ENCODE measurements at regions not wholly inside any gene's neighbourhood (a gene's known extent, or its start where the extent isn't known, plus 50 kb on each side); places are given as distances from the start of the nearest gene placed in this dataset.

- H3K36me3 ChIP-seq (ENCODE audit: control insufficient read depth in 4 of 4, insufficient read depth in 4 of 4, low read length in 3 of 4) = no peaks in the 10 kb centered on the region
- ChIA-PET CTCF (no interaction called here), POLR2A (no interaction called here)
- 93% methylated on average over 7 of the region's 8 CpGs for WGBS (ENCODE audit: insufficient coverage)
- peaks cover 0 to 4% (median 0%) of the 10 kb centered on the region in 5 experiments for H3K27me3 ChIP-seq (replicated peaks in 2 of 5; ENCODE audit: control insufficient read depth in 4 of 5, insufficient read depth in 5 of 5, low read length in 4 of 5)
- no peak for DNase-seq
- H3K4me1 ChIP-seq (ENCODE audit: control extremely low read depth in 1 of 4, control insufficient read depth in 4 of 4, insufficient read depth in 4 of 4, low read length in 3 of 4) = peaks cover 0 to 16% (median 14%) of the 10 kb centered on the region in 4 experiments
- peaks cover 0 to 4% (median 0%) of the 10 kb centered on the region in 5 experiments for H3K9me3 ChIP-seq (ENCODE audit: control extremely low read depth in 1 of 5, control insufficient read depth in 4 of 5, insufficient read depth in 2 of 5, low read depth in 1 of 5, low read length in 4 of 5)
- H3K27ac ChIP-seq (ENCODE audit: insufficient read depth in 1 of 2, low read depth in 1 of 2, low read length in 2 of 2, poor library complexity in 1 of 2, severe bottlenecking in 2 of 2) = no peak overlapping the region
- H3K4me3 ChIP-seq (ENCODE audit: control insufficient read depth in 1 of 7, extremely low read depth in 1 of 7, insufficient read depth in 4 of 7, low read depth in 2 of 7, low read length in 6 of 7) = no peak overlapping the region
Observed at GRCh38 chr6:14625173-14625895, 507.8 kb downstream of the CD83 start.

GRCh38 chr6:14626556-14626955 lies 509.0 kb downstream of the CD83 start:
- DNase-seq = no peak
- POLR2A ChIA-PET = no interaction called here
- CTCF ChIA-PET = no interaction called here
- Histone ChIP-seq H3K4me1 (ENCODE audit: control extremely low read depth in 1 of 4, control insufficient read depth in 4 of 4, insufficient read depth in 4 of 4, low read length in 3 of 4) (peaks cover 0 to 9% (median 8%) of the 10 kb centered on the region in 4 experiments), H3K27ac (ENCODE audit: insufficient read depth in 1 of 2, low read depth in 1 of 2, low read length in 2 of 2, poor library complexity in 1 of 2, severe bottlenecking in 2 of 2) (no peak overlapping the region), H3K36me3 (ENCODE audit: control insufficient read depth in 4 of 4, insufficient read depth in 4 of 4, low read length in 3 of 4) (no peaks in the 10 kb centered on the region), H3K27me3 (replicated peaks in 2 of 5; ENCODE audit: control insufficient read depth in 4 of 5, insufficient read depth in 5 of 5, low read length in 4 of 5) (peaks cover 0 to 4% (median 0%) of the 10 kb centered on the region in 5 experiments), H3K9me3 (ENCODE audit: control extremely low read depth in 1 of 5, control insufficient read depth in 4 of 5, insufficient read depth in 2 of 5, low read depth in 1 of 5, low read length in 4 of 5) (peaks cover 0 to 4% (median 0%) of the 10 kb centered on the region in 5 experiments), H3K4me3 (ENCODE audit: control insufficient read depth in 1 of 7, extremely low read depth in 1 of 7, insufficient read depth in 4 of 7, low read depth in 2 of 7, low read length in 6 of 7) (no peak overlapping the region)
- WGBS (ENCODE audit: insufficient coverage) = 99% methylated on average over 6 of the region's 6 CpGs

GRCh38 chr6:14630016-14630415 lies 512.4 kb downstream of the CD83 start:
- Histone ChIP-seq H3K4me3 (ENCODE audit: control insufficient read depth in 1 of 7, extremely low read depth in 1 of 7, insufficient read depth in 4 of 7, low read depth in 2 of 7, low read length in 6 of 7) (no peak overlapping the region), H3K4me1 (ENCODE audit: control extremely low read depth in 1 of 4, control insufficient read depth in 4 of 4, insufficient read depth in 4 of 4, low read length in 3 of 4) (peaks cover 0 to 5% (median 2%) of the 10 kb centered on the region in 4 experiments), H3K27me3 (replicated peaks in 2 of 5; ENCODE audit: control insufficient read depth in 4 of 5, insufficient read depth in 5 of 5, low read length in 4 of 5) (peaks cover 0 to 4% (median 0%) of the 10 kb centered on the region in 5 experiments), H3K27ac (ENCODE audit: insufficient read depth in 1 of 2, low read depth in 1 of 2, low read length in 2 of 2, poor library complexity in 1 of 2, severe bottlenecking in 2 of 2) (no peak overlapping the region), H3K9me3 (ENCODE audit: control extremely low read depth in 1 of 5, control insufficient read depth in 4 of 5, insufficient read depth in 2 of 5, low read depth in 1 of 5, low read length in 4 of 5) (peaks cover 0 to 4% (median 0%) of the 10 kb centered on the region in 5 experiments), H3K36me3 (ENCODE audit: control insufficient read depth in 4 of 4, insufficient read depth in 4 of 4, low read length in 3 of 4) (no peaks in the 10 kb centered on the region)
- ChIA-PET POLR2A (no interaction called here), CTCF (interaction anchor here (0.9 to 2.2 kb wide), 2 partner anchors 9 to 36 kb away, joined by 3 to 7 read pairs; no protein-coding TSS in a partner anchor)
- 88% methylated on average over 4 of the region's 12 CpGs for WGBS (ENCODE audit: insufficient coverage)
- no peak for DNase-seq

- DNase-seq = no peak
- Histone ChIP-seq H3K27me3 (replicated peaks in 2 of 5; ENCODE audit: control insufficient read depth in 4 of 5, insufficient read depth in 5 of 5, low read length in 4 of 5) (peaks cover 0 to 4% (median 0%) of the 10 kb centered on the region in 5 experiments), H3K4me1 (ENCODE audit: control extremely low read depth in 1 of 4, control insufficient read depth in 4 of 4, insufficient read depth in 4 of 4, low read length in 3 of 4) (peaks cover 12 to 34% (median 23%) of the 10 kb centered on the region in 4 experiments), H3K27ac (ENCODE audit: insufficient read depth in 1 of 2, low read depth in 1 of 2, low read length in 2 of 2, poor library complexity in 1 of 2, severe bottlenecking in 2 of 2) (no peak overlapping the region), H3K9me3 (ENCODE audit: control extremely low read depth in 1 of 5, control insufficient read depth in 4 of 5, insufficient read depth in 2 of 5, low read depth in 1 of 5, low read length in 4 of 5) (no peaks in the 10 kb centered on the region), H3K36me3 (ENCODE audit: control insufficient read depth in 4 of 4, insufficient read depth in 4 of 4, low read length in 3 of 4) (no peaks in the 10 kb centered on the region), H3K4me3 (ENCODE audit: control insufficient read depth in 1 of 7, extremely low read depth in 1 of 7, insufficient read depth in 4 of 7, low read depth in 2 of 7, low read length in 6 of 7) (no peak overlapping the region)
- 90% methylated on average over 3 of the region's 3 CpGs for WGBS (ENCODE audit: insufficient coverage)
- POLR2A ChIA-PET = no interaction called here
- CTCF ChIA-PET = interaction anchor here (0.8 to 1.1 kb wide), 2 partner anchors 11 to 17 kb away, joined by 3 to 4 read pairs; no protein-coding TSS in a partner anchor
Observed at GRCh38 chr6:14633479-14633878, 515.9 kb downstream of the CD83 start.

GRCh38 chr6:14634072-14634471 lies 516.5 kb downstream of the CD83 start:
- H3K9me3 ChIP-seq (ENCODE audit: control extremely low read depth in 1 of 5, control insufficient read depth in 4 of 5, insufficient read depth in 2 of 5, low read depth in 1 of 5, low read length in 4 of 5) = no peaks in the 10 kb centered on the region
- no peak overlapping the region for H3K4me3 ChIP-seq (ENCODE audit: control insufficient read depth in 1 of 7, extremely low read depth in 1 of 7, insufficient read depth in 4 of 7, low read depth in 2 of 7, low read length in 6 of 7)
- peaks cover 17 to 39% (median 29%) of the 10 kb centered on the region in 4 experiments for H3K4me1 ChIP-seq (ENCODE audit: control extremely low read depth in 1 of 4, control insufficient read depth in 4 of 4, insufficient read depth in 4 of 4, low read length in 3 of 4)
- H3K27me3 ChIP-seq (replicated peaks in 2 of 5; ENCODE audit: control insufficient read depth in 4 of 5, insufficient read depth in 5 of 5, low read length in 4 of 5) = peaks cover 0 to 4% (median 0%) of the 10 kb centered on the region in 5 experiments
- whole genome bisulfite sequencing (ENCODE audit: insufficient coverage) = 85% methylated on average over 6 of the region's 9 CpGs
- POLR2A ChIA-PET = no interaction called here
- H3K27ac ChIP-seq (ENCODE audit: insufficient read depth in 1 of 2, low read depth in 1 of 2, low read length in 2 of 2, poor library complexity in 1 of 2, severe bottlenecking in 2 of 2) = no peak overlapping the region
- CTCF ChIA-PET = interaction anchor here (0.8 to 1.1 kb wide), 2 partner anchors 12 to 18 kb away, joined by 3 to 4 read pairs; no protein-coding TSS in a partner anchor
- H3K36me3 ChIP-seq (ENCODE audit: control insufficient read depth in 4 of 4, insufficient read depth in 4 of 4, low read length in 3 of 4) = no peaks in the 10 kb centered on the region
- no peak for DNase-seq

GRCh38 chr6:14635195-14635594 lies 517.6 kb downstream of the CD83 start:
- DNase-seq = peak in 2 of 3 donors; percentile 26 to 45
- no CpG with 5 or more reads among the region's 1 CpG for WGBS (ENCODE audit: insufficient coverage)
- Histone ChIP-seq H3K36me3 (ENCODE audit: control insufficient read depth in 4 of 4, insufficient read depth in 4 of 4, low read length in 3 of 4) (no peaks in the 10 kb centered on the region), H3K27ac (ENCODE audit: insufficient read depth in 1 of 2, low read depth in 1 of 2, low read length in 2 of 2, poor library complexity in 1 of 2, severe bottlenecking in 2 of 2) (no peak overlapping the region), H3K4me1 (ENCODE audit: control extremely low read depth in 1 of 4, control insufficient read depth in 4 of 4, insufficient read depth in 4 of 4, low read length in 3 of 4) (peaks cover 21 to 49% (median 36%) of the 10 kb centered on the region in 4 experiments), H3K9me3 (ENCODE audit: control extremely low read depth in 1 of 5, control insufficient read depth in 4 of 5, insufficient read depth in 2 of 5, low read depth in 1 of 5, low read length in 4 of 5) (no peaks in the 10 kb centered on the region), H3K27me3 (replicated peaks in 2 of 5; ENCODE audit: control insufficient read depth in 4 of 5, insufficient read depth in 5 of 5, low read length in 4 of 5) (no peaks in the 10 kb centered on the region), H3K4me3 (ENCODE audit: control insufficient read depth in 1 of 7, extremely low read depth in 1 of 7, insufficient read depth in 4 of 7, low read depth in 2 of 7, low read length in 6 of 7) (no peak overlapping the region)
- ChIA-PET POLR2A (no interaction called here), CTCF (interaction anchor here (1.8 kb wide), 1 partner anchor 12 kb away, joined by 6 read pairs; no protein-coding TSS in a partner anchor)

GRCh38 chr6:14635934-14636591 lies 518.5 kb downstream of the CD83 start:
- H3K27me3 ChIP-seq (replicated peaks in 2 of 5; ENCODE audit: control insufficient read depth in 4 of 5, insufficient read depth in 5 of 5, low read length in 4 of 5) = no peaks in the 10 kb centered on the region
- H3K4me3 ChIP-seq (ENCODE audit: control insufficient read depth in 1 of 7, extremely low read depth in 1 of 7, insufficient read depth in 4 of 7, low read depth in 2 of 7, low read length in 6 of 7) = no peak overlapping the region
- H3K4me1 ChIP-seq (ENCODE audit: control extremely low read depth in 1 of 4, control insufficient read depth in 4 of 4, insufficient read depth in 4 of 4, low read length in 3 of 4) = peaks cover 21 to 49% (median 36%) of the 10 kb centered on the region in 4 experiments
- ChIA-PET CTCF (interaction anchor here (1.0 to 1.8 kb wide), 4 partner anchors 12 to 23 kb away, joined by 3 to 6 read pairs (median 4); no protein-coding TSS in a partner anchor), POLR2A (no interaction called here)
- no peaks in the 10 kb centered on the region for H3K9me3 ChIP-seq (ENCODE audit: control extremely low read depth in 1 of 5, control insufficient read depth in 4 of 5, insufficient read depth in 2 of 5, low read depth in 1 of 5, low read length in 4 of 5)
- WGBS (ENCODE audit: insufficient coverage) = 50% methylated on average over 2 of the region's 6 CpGs
- no peaks in the 10 kb centered on the region for H3K36me3 ChIP-seq (ENCODE audit: control insufficient read depth in 4 of 4, insufficient read depth in 4 of 4, low read length in 3 of 4)
- DNase-seq = peak in 2 of 3 donors; percentile 62 to 77
- no peak overlapping the region for H3K27ac ChIP-seq (ENCODE audit: insufficient read depth in 1 of 2, low read depth in 1 of 2, low read length in 2 of 2, poor library complexity in 1 of 2, severe bottlenecking in 2 of 2)

Data from common myeloid progenitor, CD34-positive (primary cell).